Activated CD4-positive, alpha-beta memory T cell treated with anti-CD3 and anti-CD28 coated beads, Interleukin-2, amount 10 ng/mL, durations not matched to agents 7 days and 5 days (primary cell): ENCODE measurements at regions not wholly inside any gene's neighbourhood (a gene's known extent, or its start where the extent isn't known, plus 50 kb on each side); places are given as distances from the start of the nearest gene placed in this dataset.

Experiments
- CTCF ChIA-PET: fragments of 350-600 bp; sonication (Branson Sonifier 250); formaldehyde crosslinking; loops from one replicate; lab custom pipeline; 2021; ENCODE audit warnings: antibody characterized with exemption, inconsistent platforms; lab: Charles Lee
- POLR2A ChIA-PET: fragments of 350-600 bp; sonication (Branson Sonifier 250); formaldehyde crosslinking; loops from one replicate; lab custom pipeline; 2021; ENCODE audit warnings: antibody characterized with exemption; lab: Charles Lee
- DNase-seq: peaks from one replicate; pipeline ENCODE4 v3.0.0-alpha.2; 2020
- H3K27ac Mint-ChIP-seq: one replicate; pipeline ENCODE4 v1.8.0; 2021; ENCODE audit warnings: mild to moderate bottlenecking, mixed read lengths
- H3K27me3 Mint-ChIP-seq: one replicate; pipeline ENCODE4 v1.8.0; 2021; ENCODE audit warnings: mixed read lengths
- H3K36me3 Mint-ChIP-seq: one replicate; pipeline ENCODE4 v1.8.0; 2021; ENCODE audit warnings: low read depth, mixed read lengths
- H3K4me1 Mint-ChIP-seq: one replicate; pipeline ENCODE4 v1.8.0; 2021; ENCODE audit warnings: mixed read lengths
- H3K4me3 Mint-ChIP-seq: one replicate; pipeline ENCODE4 v1.8.0; 2021; ENCODE audit warnings: mild to moderate bottlenecking, mixed read lengths
- H3K9me3 Mint-ChIP-seq: one replicate; pipeline ENCODE4 v1.8.0; 2021; ENCODE audit warnings: mixed read lengths

GRCh38 chr2:60119778-60120177 lies 433.7 kb downstream of the BCL11A start:
- POLR2A ChIA-PET = no interaction called here
- Mint-ChIP-seq H3K4me1 (no peaks in the 10 kb centered on the region), H3K27me3 (no peaks in the 10 kb centered on the region), H3K27ac (no peak overlapping the region), H3K36me3 (no peaks in the 10 kb centered on the region), H3K9me3 (no peaks in the 10 kb centered on the region), H3K4me3 (no peak overlapping the region)
- DNase-seq = no peak
- CTCF ChIA-PET = no interaction called here

- H3K4me1 Mint-ChIP-seq = no peaks in the 10 kb centered on the region
Measured at GRCh38 chr2:60118917-60119316, 434.5 kb downstream of the BCL11A start.

GRCh38 chr2:60118061-60118460 lies 435.4 kb downstream of the BCL11A start:
- no peaks in the 10 kb centered on the region for H3K4me1 Mint-ChIP-seq
- H3K4me3 Mint-ChIP-seq = no peak overlapping the region
- no peaks in the 10 kb centered on the region for H3K27me3 Mint-ChIP-seq
- H3K9me3 Mint-ChIP-seq = no peaks in the 10 kb centered on the region
- no peak overlapping the region for H3K27ac Mint-ChIP-seq
- DNase-seq = no peak
- no peaks in the 10 kb centered on the region for H3K36me3 Mint-ChIP-seq
- CTCF ChIA-PET = no interaction called here
- POLR2A ChIA-PET = no interaction called here

More at GRCh38 chr2:60118917-60119316, 434.5 kb downstream of the BCL11A start:
- Mint-ChIP-seq H3K27ac (no peak overlapping the region), H3K9me3 (no peaks in the 10 kb centered on the region), H3K4me3 (no peak overlapping the region), H3K36me3 (no peaks in the 10 kb centered on the region), H3K27me3 (no peaks in the 10 kb centered on the region)
- DNase-seq = no peak
- CTCF ChIA-PET = no interaction called here
- POLR2A ChIA-PET = no interaction called here

- ChIA-PET CTCF (interaction anchor here (1.1 kb wide), 1 partner anchor 35 kb away, joined by 3 read pairs; no protein-coding TSS in a partner anchor), POLR2A (no interaction called here)
- Mint-ChIP-seq H3K27ac (no peak overlapping the region), H3K4me1 (no peaks in the 10 kb centered on the region), H3K27me3 (no peaks in the 10 kb centered on the region), H3K36me3 (no peaks in the 10 kb centered on the region), H3K9me3 (no peaks in the 10 kb centered on the region), H3K4me3 (no peak overlapping the region)
- DNase-seq = no peak
Measured at GRCh38 chr2:60116161-60116875, 437.1 kb downstream of the BCL11A start.

GRCh38 chr2:60109744-60110143 lies 443.7 kb downstream of the BCL11A start:
- POLR2A ChIA-PET = no interaction called here
- Mint-ChIP-seq H3K36me3 (no peaks in the 10 kb centered on the region), H3K27me3 (no peaks in the 10 kb centered on the region), H3K4me1 (no peaks in the 10 kb centered on the region), H3K4me3 (no peak overlapping the region), H3K27ac (no peak overlapping the region), H3K9me3 (no peaks in the 10 kb centered on the region)
- CTCF ChIA-PET = no interaction called here
- no peak for DNase-seq

GRCh38 chr2:60106836-60107529 lies 446.5 kb downstream of the BCL11A start:
- CTCF ChIA-PET = no interaction called here
- Mint-ChIP-seq H3K4me1 (no peaks in the 10 kb centered on the region), H3K36me3 (no peaks in the 10 kb centered on the region), H3K4me3 (no peak overlapping the region), H3K27ac (no peak overlapping the region), H3K9me3 (no peaks in the 10 kb centered on the region), H3K27me3 (no peaks in the 10 kb centered on the region)
- POLR2A ChIA-PET = no interaction called here
- DNase-seq = no peak

GRCh38 chr2:60105906-60106305 lies 447.5 kb downstream of the BCL11A start:
- Mint-ChIP-seq H3K9me3 (no peaks in the 10 kb centered on the region), H3K27ac (no peak overlapping the region), H3K4me3 (no peak overlapping the region), H3K4me1 (no peaks in the 10 kb centered on the region), H3K27me3 (no peaks in the 10 kb centered on the region), H3K36me3 (no peaks in the 10 kb centered on the region)
- no peak for DNase-seq
- ChIA-PET CTCF (no interaction called here), POLR2A (no interaction called here)

GRCh38 chr2:60104514-60105505 lies 448.6 kb downstream of the BCL11A start:
- Mint-ChIP-seq H3K36me3 (no peaks in the 10 kb centered on the region), H3K27ac (no peak overlapping the region), H3K27me3 (no peaks in the 10 kb centered on the region), H3K9me3 (peaks cover 2% of the 10 kb centered on the region), H3K4me3 (no peak overlapping the region), H3K4me1 (no peaks in the 10 kb centered on the region)
- ChIA-PET POLR2A (no interaction called here), CTCF (no interaction called here)
- no peak for DNase-seq

GRCh38 chr2:60100034-60100433 lies 453.4 kb downstream of the BCL11A start:
- H3K4me1 Mint-ChIP-seq = no peaks in the 10 kb centered on the region
- ChIA-PET CTCF (no interaction called here), POLR2A (no interaction called here)
- no peaks in the 10 kb centered on the region for H3K36me3 Mint-ChIP-seq
- no peak overlapping the region for H3K4me3 Mint-ChIP-seq
- no peak overlapping the region for H3K27ac Mint-ChIP-seq
- no peak for DNase-seq
- H3K27me3 Mint-ChIP-seq = no peaks in the 10 kb centered on the region
- peaks cover 6% of the 10 kb centered on the region for H3K9me3 Mint-ChIP-seq

- no peak overlapping the region for H3K4me3 Mint-ChIP-seq
- no peaks in the 10 kb centered on the region for H3K4me1 Mint-ChIP-seq
- H3K27me3 Mint-ChIP-seq = no peaks in the 10 kb centered on the region
- no peak overlapping the region for H3K27ac Mint-ChIP-seq
- no peak for DNase-seq
- ChIA-PET POLR2A (no interaction called here), CTCF (no interaction called here)
- no peaks in the 10 kb centered on the region for H3K36me3 Mint-ChIP-seq
- peaks cover 6% of the 10 kb centered on the region for H3K9me3 Mint-ChIP-seq
Measured at GRCh38 chr2:60098996-60099395, 454.5 kb downstream of the BCL11A start.

- no peaks in the 10 kb centered on the region for H3K36me3 Mint-ChIP-seq
- ChIA-PET POLR2A (no interaction called here), CTCF (no interaction called here)
- no peak overlapping the region for H3K27ac Mint-ChIP-seq
- no peak for DNase-seq
- peaks cover 6% of the 10 kb centered on the region for H3K9me3 Mint-ChIP-seq
- H3K4me1 Mint-ChIP-seq = no peaks in the 10 kb centered on the region
- no peak overlapping the region for H3K4me3 Mint-ChIP-seq
- no peaks in the 10 kb centered on the region for H3K27me3 Mint-ChIP-seq
Measured at GRCh38 chr2:60097298-60097697, 456.2 kb downstream of the BCL11A start.

- Mint-ChIP-seq H3K9me3 (peaks cover 6% of the 10 kb centered on the region), H3K27ac (no peak overlapping the region), H3K27me3 (no peaks in the 10 kb centered on the region), H3K36me3 (no peaks in the 10 kb centered on the region), H3K4me3 (no peak overlapping the region), H3K4me1 (no peaks in the 10 kb centered on the region)
- DNase-seq = no peak
- POLR2A ChIA-PET = no interaction called here
- CTCF ChIA-PET = no interaction called here
Measured at GRCh38 chr2:60096556-60096955, 456.9 kb downstream of the BCL11A start.

- no peak overlapping the region for H3K27ac Mint-ChIP-seq
- H3K36me3 Mint-ChIP-seq = no peaks in the 10 kb centered on the region
- H3K4me3 Mint-ChIP-seq = no peak overlapping the region
- ChIA-PET CTCF (no interaction called here), POLR2A (no interaction called here)
- no peak for DNase-seq
- no peaks in the 10 kb centered on the region for H3K4me1 Mint-ChIP-seq
- H3K9me3 Mint-ChIP-seq = peaks cover 6% of the 10 kb centered on the region
- no peaks in the 10 kb centered on the region for H3K27me3 Mint-ChIP-seq
Measured at GRCh38 chr2:60095903-60096302, 457.6 kb downstream of the BCL11A start.
